IMR-90 (cell line): ENCODE measurements at regions not wholly inside any gene's neighbourhood (a gene's known extent, or its start where the extent isn't known, plus 50 kb on each side); places are given as distances from the start of the nearest gene placed in this dataset.

Experiments used
- ATAC-seq: fragments of 200-7000 bp; cut with Tn5 transposase; 2 replicates; pipeline ENCODE4 v1.9.1; 2020; ENCODE audit warnings: low read depth, mild to moderate bottlenecking, moderate library complexity
- BruUV-seq: library from RNA; stranded (reverse); fragments of 400-500 nt; replicated peaks from 2 replicates; lab custom pipeline; 2021; lab: Mats Ljungman, UMichigan
- CTCF ChIA-PET: fragments of 300-600 bp; formaldehyde crosslinking; extraction: SDS; loops from one replicate; lab custom pipeline; 2021; ENCODE audit warnings: antibody characterized with exemption; lab: Yijun Ruan, JAX
- POLR2A ChIA-PET: fragments of 300-600 bp; sonication (Branson Sonifier 250); formaldehyde crosslinking; loops from one replicate; lab custom pipeline; 2022; ENCODE audit warnings: antibody characterized with exemption; ENCODE audit not compliant: unreplicated experiment; lab: Charles Lee
- DNase-seq: peaks from one replicate; pipeline ENCODE4 v3.0.0; 2013
- H2AFZ ChIP-seq: replicated peaks from 2 replicates; pipeline ENCODE3; 2013; ENCODE audit warnings: low read length, mild to moderate bottlenecking; ENCODE audit not compliant: poor library complexity
- H2AK5ac ChIP-seq: 2 replicates; pipeline ENCODE4 v1.6.1; 2013; ENCODE audit warnings: low read depth, low read length, inconsistent platforms
- H2AK9ac ChIP-seq: replicated peaks from 2 replicates; pipeline ENCODE3; 2013; ENCODE audit warnings: mild to moderate bottlenecking, low read depth, low read length, moderate library complexity; ENCODE audit not compliant: poor library complexity
- H2BK120ac ChIP-seq: 2 replicates; pipeline ENCODE4 v1.6.1; 2013; ENCODE audit warnings: low read depth, low read length, inconsistent platforms
- H2BK15ac ChIP-seq: 3 replicates; pipeline ENCODE4 v1.6.1; 2013; ENCODE audit warnings: low read depth, low read length, inconsistent platforms
- H2BK20ac ChIP-seq: 2 replicates; pipeline ENCODE4 v1.6.1; 2013; ENCODE audit warnings: low read depth, mild to moderate bottlenecking, inconsistent platforms, low read length, moderate library complexity
- H2BK5ac ChIP-seq: 2 replicates; pipeline ENCODE4 v1.6.1; 2013; ENCODE audit warnings: mild to moderate bottlenecking, low read depth, low read length, inconsistent platforms; ENCODE audit not compliant: poor library complexity, severe bottlenecking
- H3K14ac ChIP-seq: replicated peaks from 2 replicates; pipeline ENCODE4 v1.6.1; 2013; ENCODE audit warnings: low read depth, low read length, inconsistent platforms
- H3K18ac ChIP-seq: 2 replicates; pipeline ENCODE4 v1.6.1; 2013; ENCODE audit warnings: low read depth, low read length, control low read depth
- H3K23ac ChIP-seq: 2 replicates; pipeline ENCODE4 v1.6.1; 2013; ENCODE audit warnings: low read depth, low read length, inconsistent platforms
- H3K27ac ChIP-seq: 2 replicates; pipeline ENCODE4 v1.5.1; 2013; ENCODE audit warnings: mild to moderate bottlenecking, control low read depth, low read length; ENCODE audit not compliant: insufficient read depth
- H3K27me3 ChIP-seq: 2 replicates; pipeline ENCODE4 v1.6.1; 2013; ENCODE audit warnings: low read length; ENCODE audit not compliant: control insufficient read depth, insufficient read depth
- H3K36me3 ChIP-seq: 2 replicates; pipeline ENCODE4 v1.6.1; 2013; ENCODE audit warnings: low read length, mixed read lengths; ENCODE audit not compliant: control insufficient read depth, insufficient read depth
- H3K4ac ChIP-seq: 2 replicates; pipeline ENCODE4 v1.6.1; 2013; ENCODE audit warnings: low read depth, low read length, inconsistent platforms
- H3K4me1 ChIP-seq: 2 replicates; pipeline ENCODE4 v1.6.1; 2013; ENCODE audit warnings: low read length, mixed read lengths; ENCODE audit not compliant: control insufficient read depth, insufficient read depth
- H3K4me2 ChIP-seq: 2 replicates; pipeline ENCODE4 v1.6.1; 2013; ENCODE audit warnings: low read depth, mild to moderate bottlenecking, control low read depth, low read length, moderate library complexity
- H3K4me3 ChIP-seq: 2 replicates; pipeline ENCODE4 v1.5.1; 2013; ENCODE audit warnings: low read depth, mild to moderate bottlenecking, control low read depth, low read length, moderate library complexity; ENCODE audit not compliant: insufficient read depth
- H3K56ac ChIP-seq: 2 replicates; pipeline ENCODE4 v1.6.1; 2013; ENCODE audit warnings: low read length, inconsistent platforms; ENCODE audit not compliant: insufficient read depth; ENCODE audit errors: extremely low read depth
- H3K79me1 ChIP-seq, 2 experiments: 2 replicates each; pipeline ENCODE4 v1.6.1; 2013; ENCODE audit warnings: low read length in 2 of 2, inconsistent platforms in 1 of 2, low read depth in 1 of 2
- H3K9ac ChIP-seq: 2 replicates; pipeline ENCODE4 v1.6.1; 2013; ENCODE audit warnings: low read depth, low read length, control low read depth
- H3K9me1 ChIP-seq: 2 replicates; pipeline ENCODE4 v1.6.1; 2013; ENCODE audit warnings: low read length, inconsistent platforms; ENCODE audit not compliant: insufficient read depth
- H3K9me3 ChIP-seq: 2 replicates; pipeline ENCODE4 v1.6.1; 2013; ENCODE audit warnings: low read length; ENCODE audit not compliant: control insufficient read depth, insufficient read depth
- H4K20me1 ChIP-seq: 2 replicates; pipeline ENCODE4 v1.6.1; 2013; ENCODE audit warnings: low read length, inconsistent platforms; ENCODE audit not compliant: insufficient read depth
- H4K5ac ChIP-seq: 2 replicates; pipeline ENCODE4 v1.6.1; 2013; ENCODE audit warnings: mild to moderate bottlenecking, low read depth, low read length, control low read depth
- H4K8ac ChIP-seq, 2 experiments: 2 replicates each; pipeline ENCODE4 v1.6.1; 2013; ENCODE audit warnings: low read depth in 2 of 2, low read length in 2 of 2, control low read depth in 1 of 2, inconsistent platforms in 1 of 2
- H4K91ac ChIP-seq: 2 replicates; pipeline ENCODE4 v1.6.1; 2013; ENCODE audit warnings: low read depth, low read length, inconsistent platforms; ENCODE audit not compliant: insufficient read depth
- ELK1 ChIP-seq: fragments of 150-350 bp; IDR thresholded peaks from 2 replicates; pipeline ENCODE4 v1.6.1; 2016; ENCODE audit warnings: low read depth, mild to moderate bottlenecking, low read length, moderate library complexity, borderline replicate concordance
- RCOR1 ChIP-seq: IDR thresholded peaks from 2 replicates; pipeline ENCODE4 v1.6.1; 2012; ENCODE audit warnings: mild to moderate bottlenecking, low read length, improper control_type of control experiment; ENCODE audit not compliant: insufficient replicate concordance
- WGBS, 2 experiments: methylation state at CpG; one replicate each; pipeline versions ENCODE4 v1.1.5 to v1.1.7; 2013; ENCODE audit warnings: missing lambda C conversion rate in 2 of 2; ENCODE audit not compliant: insufficient read length in 1 of 2; ENCODE audit errors: extremely low coverage in 2 of 2; 5-methylcytosine and 5-hydroxymethylcytosine counted together
- dilution Hi-C: fragments of 300-500 bp; cut with HindIII; formaldehyde crosslinking; loops from one replicate; pipeline ENCODE4 v1.14.3; 2018; ENCODE audit warnings: low sequenced_read_pairs; ENCODE audit not compliant: unreplicated experiment
- in situ Hi-C: fragments of 300-500 bp; cut with MboI; formaldehyde crosslinking; loops from 3 replicates; pipeline ENCODE4 v1.14.3; 2019; ENCODE audit warnings: low sequenced_read_pairs, inconsistent platforms, mixed read lengths
- intact Hi-C: fragments of 100-400 bp; cut with micrococcal nuclease; formaldehyde crosslinking; loops from 2 replicates; pipeline ENCODE4 v1.10.0; 2022
- TF ChIP-seq, protein P1 (sequence below): fragments of 150-350 bp; IDR thresholded peaks from 2 replicates; pipeline ENCODE4 v1.6.1; 2017; ENCODE audit warnings: mild to moderate bottlenecking, antibody characterized with exemption, low read length, low read depth

- Histone ChIP-seq H2BK20ac (no peak overlapping the region), H3K23ac (no peak overlapping the region), H3K27me3 (peaks cover 2% of the 10 kb centered on the region; the same call in 1 of the 2 replicates), H3K79me1 (no peaks in the 10 kb centered on the region), H3K36me3 (no peaks in the 10 kb centered on the region), H3K9me3 (peaks cover 3% of the 10 kb centered on the region; the same call in 1 of the 2 replicates), H3K27ac (no peak overlapping the region), H2BK120ac (no peak overlapping the region), H3K9me1 (no peaks in the 10 kb centered on the region), H2AFZ (no peak overlapping the region), H3K4me3 (no peak overlapping the region), H3K4ac (no peak overlapping the region), H3K4me2 (no peak overlapping the region), H4K8ac (no peak overlapping the region), H3K14ac (no peak overlapping the region), H4K20me1 (no peaks in the 10 kb centered on the region), H3K18ac (no peak overlapping the region), H4K5ac (no peak overlapping the region), H3K9ac (no peak overlapping the region), H2AK5ac (no peak overlapping the region), H4K91ac (no peak overlapping the region), H2AK9ac (no peak overlapping the region), H2BK5ac (no peak overlapping the region), H3K56ac (no peak overlapping the region), H3K4me1 (no peaks in the 10 kb centered on the region), H2BK15ac (no peak overlapping the region)
- ChIA-PET POLR2A (no interaction called here), CTCF (no interaction called here)
- DNase-seq, result peak; percentile 5
- intact Hi-C loops, result no loop called here
- WGBS, 2 experiments, result no CpG with 5 or more reads among the region's 3 CpGs
- BruUV-seq, result no TSS peak
- in situ Hi-C loops, result no loop called here
- TF ChIP-seq RCOR1, result no peak
- TF ChIP-seq, protein P1, sequence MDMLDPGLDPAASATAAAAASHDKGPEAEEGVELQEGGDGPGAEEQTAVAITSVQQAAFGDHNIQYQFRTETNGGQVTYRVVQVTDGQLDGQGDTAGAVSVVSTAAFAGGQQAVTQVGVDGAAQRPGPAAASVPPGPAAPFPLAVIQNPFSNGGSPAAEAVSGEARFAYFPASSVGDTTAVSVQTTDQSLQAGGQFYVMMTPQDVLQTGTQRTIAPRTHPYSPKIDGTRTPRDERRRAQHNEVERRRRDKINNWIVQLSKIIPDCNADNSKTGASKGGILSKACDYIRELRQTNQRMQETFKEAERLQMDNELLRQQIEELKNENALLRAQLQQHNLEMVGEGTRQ, result peak; percentile 90
- no peak for TF ChIP-seq ELK1
- ATAC-seq, result peak; percentile 53
- dilution Hi-C loops, result no loop called here
Measured at GRCh38 chr12:124109760-124110159, 136.7 kb downstream of the ZNF664 start.
